Dedifferentiated amniotic fluid mesenchymal stem cell (primary cell): ENCODE measurements at regions not wholly inside any gene's neighbourhood (a gene's known extent, or its start where the extent isn't known, plus 50 kb on each side); places are given as distances from the start of the nearest gene placed in this dataset.
A peak's percentile ranks its signal among the peaks of the same experiment; 100 is the strongest.

ENCODE experiments used
- DNase-seq: peaks from one replicate; pipeline ENCODE4 v3.0.0-alpha.2; 2016; ENCODE audit errors: extremely low spot score

GRCh38 chr10:77710759-77711682, 73.4 kb upstream of the KCNMA1 start:
- DNase-seq, result no peak

DNA sequence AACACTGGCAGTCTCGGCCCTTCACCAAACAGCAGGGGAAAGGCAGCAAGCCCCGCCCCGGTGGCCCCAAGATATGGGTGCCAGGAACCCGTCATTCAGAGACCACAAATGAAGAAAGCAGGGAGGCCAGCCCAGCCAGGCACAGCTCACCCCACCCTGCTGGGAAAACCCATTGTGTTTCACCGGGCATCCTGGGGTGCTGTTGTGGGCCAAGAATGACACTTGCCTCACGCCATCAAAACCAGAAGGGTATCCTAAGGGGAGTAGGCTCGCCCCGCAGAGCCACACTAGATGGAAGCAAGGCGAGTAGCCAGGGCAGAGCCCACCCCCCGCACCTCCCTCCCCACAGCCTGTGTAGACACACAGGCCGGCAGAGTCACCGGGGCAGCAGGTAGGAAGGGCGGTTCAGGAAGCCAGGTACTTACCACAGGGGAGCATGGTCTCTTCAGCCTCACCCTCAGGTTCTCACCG, 72.5 kb upstream of the KCNMA1 start:
- no peak for DNase-seq

DNA sequence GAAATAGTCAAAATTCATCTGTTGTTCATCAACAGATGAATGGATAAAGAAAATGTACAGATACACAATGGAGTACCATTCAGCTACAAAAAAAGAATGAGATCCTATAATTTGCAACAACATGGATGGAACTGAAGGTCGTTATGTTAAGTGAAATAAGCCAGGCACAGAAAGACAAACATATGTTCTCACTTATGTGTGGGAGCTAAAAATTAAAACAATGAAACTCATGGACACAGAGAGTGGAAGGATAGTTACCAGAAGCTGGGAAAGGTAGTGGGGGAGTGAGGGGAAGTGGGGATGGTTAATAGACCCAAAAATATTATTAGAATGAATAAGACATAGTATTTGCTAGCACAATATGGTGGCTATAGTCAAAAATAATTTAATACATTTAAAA, 70.0 kb upstream of the KCNMA1 start:
- no peak for DNase-seq

DNA sequence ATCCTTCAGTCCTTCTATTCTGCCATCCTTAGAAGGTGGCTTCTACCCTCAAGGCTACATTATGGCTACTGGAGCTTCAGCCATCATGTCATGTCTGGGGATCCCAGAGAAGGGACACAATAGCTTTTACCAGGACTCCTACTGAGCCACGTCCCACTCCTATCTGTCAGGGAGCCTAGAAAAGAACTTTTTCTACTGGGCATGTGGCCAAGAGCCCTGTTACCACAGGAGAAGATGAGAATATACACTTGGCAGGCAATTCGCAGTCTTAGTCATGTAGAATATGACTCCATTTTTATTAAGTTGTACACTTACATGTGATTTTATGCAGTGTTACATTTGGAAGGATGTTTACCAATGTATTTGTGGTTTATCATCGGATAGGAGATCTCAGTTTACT, 64.6 kb upstream of the KCNMA1 start:
- DNase-seq, result peak; percentile 78

GRCh38 chr10:77700086-77700485, 62.5 kb upstream of the KCNMA1 start:
- DNase-seq, result no peak

- DNase-seq, result no peak
These were observed 61.6 kb upstream of the KCNMA1 start for GRCh38 chr10:77699080-77699645.

DNA sequence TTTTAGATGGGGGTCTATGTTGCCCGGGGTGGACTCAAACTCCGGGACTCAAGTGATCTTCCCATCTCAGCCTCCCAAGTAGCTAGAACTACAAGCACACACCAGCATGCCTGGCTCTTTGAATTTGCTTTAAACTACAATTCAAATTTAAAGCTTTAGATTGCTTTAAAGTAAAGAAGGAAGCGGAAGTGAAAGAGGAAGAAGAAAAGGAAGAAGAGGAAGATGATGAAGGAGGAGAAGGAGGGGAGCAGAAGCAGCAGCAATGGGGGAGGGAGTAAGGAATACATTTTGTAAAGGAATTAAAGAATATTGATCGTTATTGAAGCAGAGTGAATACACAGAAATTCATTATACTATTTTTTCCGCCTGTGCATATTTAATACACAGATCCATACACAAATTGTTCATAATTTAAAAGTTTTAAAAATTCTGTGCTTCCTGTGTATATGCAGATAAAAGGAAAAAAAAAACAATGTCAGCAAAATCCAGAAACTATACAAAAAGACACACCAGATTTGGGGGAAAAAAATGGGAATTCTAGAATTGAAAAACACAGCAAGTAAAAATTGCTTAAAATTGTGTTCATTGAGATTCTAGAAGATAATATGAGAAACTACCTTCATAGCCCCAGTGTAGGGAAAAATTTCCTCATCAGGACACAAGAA, 60.8 kb upstream of the KCNMA1 start:
- DNase-seq, result no peak

GRCh38 chr10:77696584-77696983, 59.0 kb upstream of the KCNMA1 start:
- DNase-seq, result no peak

GRCh38 chr10:77695186-77695585, 57.6 kb upstream of the KCNMA1 start:
- DNase-seq, result no peak

DNA sequence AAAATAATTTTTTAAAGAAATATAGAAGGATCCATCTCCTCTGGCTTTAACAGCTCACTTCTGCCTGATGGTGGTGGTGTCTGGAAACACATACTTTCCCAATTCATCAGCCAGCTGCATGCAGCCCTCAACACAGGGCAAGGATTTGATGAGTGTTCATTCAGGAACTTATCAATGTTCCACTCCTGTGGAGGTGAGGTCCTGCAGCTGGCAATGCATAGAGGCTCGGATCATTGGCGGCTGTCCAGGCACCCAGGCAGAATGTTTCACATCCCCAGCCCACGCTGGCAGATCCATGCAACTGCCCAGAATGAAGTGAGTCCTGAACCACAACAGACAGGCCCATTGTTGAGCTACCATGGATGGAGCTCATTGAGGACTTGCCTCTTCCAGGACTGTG, 55.2 kb upstream of the KCNMA1 start:
- DNase-seq, result peak; percentile 28

- DNase-seq, result no peak
These were observed 51.7 kb upstream of the KCNMA1 start for GRCh38 chr10:77689339-77689738.

DNA sequence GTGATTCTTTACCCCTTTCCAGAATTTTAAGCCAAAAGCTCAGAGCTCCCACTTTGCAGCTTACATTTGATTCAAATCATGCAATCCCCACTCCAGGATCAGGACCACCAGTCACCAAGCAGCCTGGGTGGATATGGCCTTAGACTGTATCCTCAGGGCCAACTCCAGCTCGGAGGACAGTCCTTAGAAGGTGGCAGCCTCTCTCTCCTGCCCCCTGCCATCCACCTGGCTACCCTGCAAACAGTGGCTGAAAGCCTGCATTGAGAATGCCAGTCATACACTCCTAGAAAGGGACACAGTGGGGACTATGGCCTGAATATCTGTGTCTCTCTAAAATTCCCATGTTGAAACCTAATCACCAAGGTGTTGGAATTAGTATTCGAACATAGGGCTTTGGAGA, 50.0 kb upstream of the KCNMA1 start:
- DNase-seq, result no peak
